DOHH2 (cell line): ENCODE measurements at regions not wholly inside any gene's neighbourhood (a gene's known extent, or its start where the extent isn't known, plus 50 kb on each side); places are given as distances from the start of the nearest gene placed in this dataset.

Source experiments
- H3F3A ChIP-seq: fragments of 200-600 bp; sonication (generic), shearing (Covaris generic); 2 replicates; pipeline ENCODE4 v1.6.0; 2016; ENCODE audit warnings: antibody characterized with exemption, mild to moderate bottlenecking; ENCODE audit not compliant: control insufficient read depth, insufficient read depth
- H3K27ac ChIP-seq: fragments of 200-600 bp; sonication (generic); 2 replicates; pipeline ENCODE4 v1.5.1; 2014; ENCODE audit warnings: low read depth, mild to moderate bottlenecking, low read length, moderate library complexity
- H3K27me3 ChIP-seq: fragments of 200-600 bp; sonication (generic); 2 replicates; pipeline ENCODE4 v1.6.1; 2014; ENCODE audit warnings: mild to moderate bottlenecking, low read length, mixed read lengths; ENCODE audit not compliant: control insufficient read depth
- H3K36me3 ChIP-seq: fragments of 200-600 bp; sonication (generic); 2 replicates; pipeline ENCODE4 v1.6.1; 2014; ENCODE audit warnings: mild to moderate bottlenecking, low read length, moderate library complexity, mixed read lengths; ENCODE audit not compliant: control insufficient read depth
- H3K4me1 ChIP-seq: fragments of 200-600 bp; sonication (generic); 2 replicates; pipeline ENCODE4 v1.6.1; 2014; ENCODE audit warnings: mild to moderate bottlenecking, low read length, mixed read lengths; ENCODE audit not compliant: control insufficient read depth
- H3K4me2 ChIP-seq: fragments of 200-600 bp; sonication (generic); 2 replicates; pipeline ENCODE4 v1.6.0; 2014; ENCODE audit warnings: mild to moderate bottlenecking, low read length, moderate library complexity
- H3K4me3 ChIP-seq: fragments of 200-600 bp; sonication (generic); 2 replicates; pipeline ENCODE4 v1.5.1; 2014; ENCODE audit warnings: mild to moderate bottlenecking, low read length, mixed read lengths
- H3K79me2 ChIP-seq: fragments of 200-600 bp; sonication (generic); 2 replicates; pipeline ENCODE4 v1.6.1; 2014; ENCODE audit warnings: mild to moderate bottlenecking, low read length, mixed read lengths; ENCODE audit not compliant: control insufficient read depth
- H3K9me2 ChIP-seq: fragments of 200-600 bp; sonication (generic); replicated peaks from 2 replicates; pipeline ENCODE4 v1.6.1; 2014; ENCODE audit warnings: mild to moderate bottlenecking, low read length, mixed read lengths; ENCODE audit not compliant: control insufficient read depth
- H3K9me3 ChIP-seq: fragments of 200-600 bp; sonication (generic); 2 replicates; pipeline ENCODE4 v1.6.1; 2014; ENCODE audit warnings: antibody characterized with exemption, low read length, mixed read lengths; ENCODE audit not compliant: control insufficient read depth, insufficient read depth
- H4K20me1 ChIP-seq: fragments of 200-600 bp; sonication (generic); 2 replicates; pipeline ENCODE4 v1.6.0; 2014; ENCODE audit warnings: low read depth, mild to moderate bottlenecking, antibody characterized with exemption, low read length, moderate library complexity; ENCODE audit not compliant: control insufficient read depth, insufficient read depth
- EZH2phosphoT487 ChIP-seq: fragments of 200-600 bp; sonication (generic); IDR thresholded peaks from 2 replicates; pipeline ENCODE4 v1.6.1; 2017; ENCODE audit warnings: borderline replicate concordance, mild to moderate bottlenecking, antibody characterized with exemption, low read length, moderate library complexity, mixed read lengths
- TF ChIP-seq, protein P1 (sequence below): fragments of 200-600 bp; sonication (generic); IDR thresholded peaks from one replicate; pipeline ENCODE4 v1.5.1; 2014; ENCODE audit warnings: antibody characterized with exemption, mild to moderate bottlenecking, low read depth, low read length; ENCODE audit not compliant: poor library complexity, severe bottlenecking

DNA sequence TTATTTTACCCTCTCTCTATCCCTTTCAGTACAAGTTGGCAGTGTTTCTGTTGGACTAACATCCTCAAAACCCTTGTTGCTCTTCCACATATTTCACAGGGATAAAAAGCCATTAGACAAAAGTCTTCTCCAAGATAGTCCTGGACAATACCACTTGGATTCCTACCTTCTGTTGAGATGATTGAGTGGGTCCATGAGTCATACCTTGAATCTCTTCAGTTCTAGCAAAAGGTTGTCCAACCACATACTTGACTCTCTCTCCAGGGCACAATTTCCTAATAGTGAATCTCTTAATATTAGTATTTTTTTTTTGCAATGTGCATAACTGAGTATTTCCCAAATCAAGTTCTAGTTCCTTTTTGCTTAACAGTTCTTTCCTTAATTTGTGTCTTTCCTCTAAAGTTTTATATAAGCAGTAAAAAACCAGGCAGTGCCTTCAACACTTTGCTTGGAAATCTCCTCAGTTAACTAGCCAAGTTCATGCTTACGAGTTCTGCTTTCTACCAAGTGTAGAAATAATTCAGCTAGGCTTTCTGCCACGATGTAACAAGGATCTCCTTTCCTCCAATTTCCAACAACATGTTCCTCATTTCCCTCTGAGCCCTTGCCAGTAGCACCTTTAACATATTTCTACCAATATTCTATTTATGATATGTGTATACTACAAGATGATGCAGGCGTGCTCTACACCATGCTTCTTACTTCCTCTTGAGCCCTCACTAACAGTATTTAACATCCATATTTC is 68.3 kb upstream of the NEO1 start:
- H3K9me2 ChIP-seq: no peaks in the 10 kb centered on the region
- no peaks in the 10 kb centered on the region for H3K9me3 ChIP-seq
- H3K36me3 ChIP-seq: no peaks in the 10 kb centered on the region
- no peaks in the 10 kb centered on the region for H4K20me1 ChIP-seq
- H3F3A ChIP-seq: no peaks in the 10 kb centered on the region
- no peak overlapping the region for H3K4me2 ChIP-seq
- no peaks in the 10 kb centered on the region for H3K79me2 ChIP-seq
- no peak overlapping the region for H3K4me3 ChIP-seq
- no peak overlapping the region for H3K27ac ChIP-seq
- H3K27me3 ChIP-seq: 0 out of 2 replicates have a peak, but pooled peaks cover 2% of the 10 kb centered on the region
- H3K4me1 ChIP-seq: no peaks in the 10 kb centered on the region
- TF ChIP-seq, protein P1, sequence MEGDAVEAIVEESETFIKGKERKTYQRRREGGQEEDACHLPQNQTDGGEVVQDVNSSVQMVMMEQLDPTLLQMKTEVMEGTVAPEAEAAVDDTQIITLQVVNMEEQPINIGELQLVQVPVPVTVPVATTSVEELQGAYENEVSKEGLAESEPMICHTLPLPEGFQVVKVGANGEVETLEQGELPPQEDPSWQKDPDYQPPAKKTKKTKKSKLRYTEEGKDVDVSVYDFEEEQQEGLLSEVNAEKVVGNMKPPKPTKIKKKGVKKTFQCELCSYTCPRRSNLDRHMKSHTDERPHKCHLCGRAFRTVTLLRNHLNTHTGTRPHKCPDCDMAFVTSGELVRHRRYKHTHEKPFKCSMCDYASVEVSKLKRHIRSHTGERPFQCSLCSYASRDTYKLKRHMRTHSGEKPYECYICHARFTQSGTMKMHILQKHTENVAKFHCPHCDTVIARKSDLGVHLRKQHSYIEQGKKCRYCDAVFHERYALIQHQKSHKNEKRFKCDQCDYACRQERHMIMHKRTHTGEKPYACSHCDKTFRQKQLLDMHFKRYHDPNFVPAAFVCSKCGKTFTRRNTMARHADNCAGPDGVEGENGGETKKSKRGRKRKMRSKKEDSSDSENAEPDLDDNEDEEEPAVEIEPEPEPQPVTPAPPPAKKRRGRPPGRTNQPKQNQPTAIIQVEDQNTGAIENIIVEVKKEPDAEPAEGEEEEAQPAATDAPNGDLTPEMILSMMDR: no peak
- no peak for TF ChIP-seq EZH2phosphoT487

DNA sequence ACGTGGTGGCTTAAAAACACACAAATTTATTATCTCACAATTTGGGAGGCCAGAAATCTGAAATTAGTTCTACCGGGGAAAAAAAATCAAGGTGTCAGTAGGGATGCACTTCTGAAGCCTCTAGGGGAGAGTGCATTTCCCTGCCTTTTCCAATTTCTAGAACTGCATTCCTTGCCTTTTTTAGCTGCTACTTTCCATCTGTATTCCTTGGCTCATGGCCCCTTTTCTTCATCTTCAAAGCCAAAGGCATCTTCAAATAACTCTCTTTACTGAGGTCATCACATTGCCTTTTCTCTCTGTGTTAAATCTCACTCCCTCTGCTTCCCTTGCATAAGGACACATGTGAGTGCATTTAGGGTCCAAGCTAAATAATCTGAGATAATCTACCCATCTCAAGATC is 69.5 kb upstream of the NEO1 start:
- Histone ChIP-seq H4K20me1 (no peaks in the 10 kb centered on the region), H3K27me3 (0 out of 2 replicates have a peak, but pooled peaks cover 2% of the 10 kb centered on the region), H3K9me2 (no peaks in the 10 kb centered on the region), H3K9me3 (no peaks in the 10 kb centered on the region), H3K79me2 (no peaks in the 10 kb centered on the region), H3K27ac (no peak overlapping the region), H3K36me3 (no peaks in the 10 kb centered on the region), H3K4me2 (no peak overlapping the region), H3F3A (no peaks in the 10 kb centered on the region), H3K4me1 (no peaks in the 10 kb centered on the region), H3K4me3 (no peak overlapping the region)
- TF ChIP-seq, protein P1: no peak
- TF ChIP-seq EZH2phosphoT487: no peak

DNA sequence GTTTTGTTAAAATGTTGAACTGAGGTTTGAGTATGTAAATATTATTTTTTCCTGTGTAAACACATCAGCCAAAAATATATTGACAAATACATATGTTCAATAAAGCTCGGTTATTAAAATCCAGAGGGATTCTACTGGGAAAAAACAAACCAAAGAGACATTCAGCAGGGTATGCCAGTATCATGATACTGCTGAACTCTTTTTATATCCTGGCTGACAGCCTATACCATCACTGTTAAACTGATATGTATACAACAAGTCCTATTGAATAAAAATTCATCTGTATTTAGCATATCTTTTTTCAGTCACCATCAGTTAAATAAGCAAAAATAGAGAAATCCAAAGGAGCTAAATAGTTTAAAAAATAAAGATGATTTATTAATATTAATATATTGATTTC is 71.6 kb upstream of the NEO1 start:
- no peaks in the 10 kb centered on the region for H3K9me3 ChIP-seq
- no peaks in the 10 kb centered on the region for H3K36me3 ChIP-seq
- no peak overlapping the region for H3K4me2 ChIP-seq
- no peaks in the 10 kb centered on the region for H3K9me2 ChIP-seq
- no peaks in the 10 kb centered on the region for H3K4me1 ChIP-seq
- TF ChIP-seq, protein P1: no peak
- TF ChIP-seq EZH2phosphoT487: no peak
- H3K79me2 ChIP-seq: no peaks in the 10 kb centered on the region
- H3K27ac ChIP-seq: no peak overlapping the region
- H3F3A ChIP-seq: no peaks in the 10 kb centered on the region
- no peak overlapping the region for H3K4me3 ChIP-seq
- no peaks in the 10 kb centered on the region for H3K27me3 ChIP-seq
- no peaks in the 10 kb centered on the region for H4K20me1 ChIP-seq
